Ramos (cell line): ENCODE measurements at regions not wholly inside any gene's neighbourhood (a gene's known extent, or its start where the extent isn't known, plus 50 kb on each side); places are given as distances from the start of the nearest gene placed in this dataset.

Source experiments
- in situ Hi-C: fragments of 300-500 bp; cut with MboI; formaldehyde crosslinking; loops from one replicate; pipeline ENCODE4 v1.14.3; 2022; ENCODE audit warnings: low sequenced_read_pairs; ENCODE audit not compliant: unreplicated experiment

DNA sequence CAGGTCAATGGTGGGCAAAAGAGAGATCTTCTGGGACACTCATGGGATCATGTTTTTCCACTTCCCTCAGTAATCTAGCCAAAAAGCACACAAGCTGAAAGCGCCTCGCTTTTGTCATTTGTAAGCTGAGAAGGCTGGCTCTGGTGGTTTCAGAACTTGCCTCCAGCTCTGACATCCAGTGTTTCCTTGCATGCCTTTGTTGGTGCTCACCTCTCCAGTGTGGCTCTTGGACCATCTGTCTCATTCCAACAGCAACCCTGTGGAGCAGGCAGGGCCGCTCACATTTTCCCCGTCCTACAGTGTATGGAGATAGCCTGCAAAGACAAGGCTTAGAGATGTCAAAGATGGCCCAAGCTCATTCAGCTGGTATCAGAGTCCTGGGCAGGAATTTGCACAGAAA, 160.8 kb upstream of the KLF4 start:
- in situ Hi-C loops = no loop called here

DNA sequence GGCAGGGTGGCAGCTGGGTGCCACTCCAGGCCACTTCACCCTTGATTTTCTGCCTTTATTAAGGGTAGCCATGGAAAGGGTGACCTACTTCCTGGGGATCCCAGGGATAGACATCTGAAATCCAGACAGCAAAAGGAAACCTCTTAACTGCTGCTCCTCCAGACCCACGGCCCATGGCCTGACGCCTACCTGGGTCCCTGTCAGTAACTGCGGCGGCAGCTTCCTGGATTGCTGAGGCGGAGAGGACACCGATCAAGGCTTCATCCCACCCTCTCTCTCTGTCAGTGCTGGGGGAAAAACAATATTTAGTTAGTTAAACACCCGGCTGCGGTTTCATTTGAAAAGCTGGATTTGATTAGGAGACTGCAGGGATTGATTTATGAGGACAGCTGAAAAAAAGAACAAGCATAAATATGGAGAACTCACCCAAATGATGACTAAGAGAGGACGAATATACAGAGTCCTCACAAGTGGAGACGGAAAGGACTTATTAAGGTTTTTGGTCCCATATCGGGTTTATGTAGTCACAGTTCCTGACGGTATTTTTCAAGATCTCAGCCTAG, 158.7 kb upstream of the KLF4 start:
- in situ Hi-C loops = no loop called here

- in situ Hi-C loops = no loop called here
Observed at GRCh38 chr9:107647611-107648010, 158.0 kb upstream of the KLF4 start.

- in situ Hi-C loops = no loop called here
Observed at GRCh38 chr9:107647141-107647540, 157.6 kb upstream of the KLF4 start.

DNA sequence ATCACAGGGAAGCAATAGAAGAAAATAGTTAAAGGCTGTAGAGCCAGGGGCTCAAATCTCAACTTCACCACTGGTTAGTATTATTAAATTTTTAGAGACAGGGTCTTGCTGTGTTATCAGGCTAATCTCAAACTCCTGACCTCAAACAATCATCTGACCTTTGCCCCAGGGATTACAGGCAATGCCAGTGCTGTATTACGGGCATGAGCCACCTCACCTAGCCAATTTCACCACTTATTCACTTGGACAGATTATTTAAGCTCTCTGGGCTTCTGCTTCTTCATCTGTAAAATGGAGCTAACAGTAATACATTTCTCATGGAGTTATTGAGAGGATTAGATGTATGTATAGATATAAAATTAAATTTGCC, 155.9 kb upstream of the KLF4 start:
- in situ Hi-C loops = no loop called here

DNA sequence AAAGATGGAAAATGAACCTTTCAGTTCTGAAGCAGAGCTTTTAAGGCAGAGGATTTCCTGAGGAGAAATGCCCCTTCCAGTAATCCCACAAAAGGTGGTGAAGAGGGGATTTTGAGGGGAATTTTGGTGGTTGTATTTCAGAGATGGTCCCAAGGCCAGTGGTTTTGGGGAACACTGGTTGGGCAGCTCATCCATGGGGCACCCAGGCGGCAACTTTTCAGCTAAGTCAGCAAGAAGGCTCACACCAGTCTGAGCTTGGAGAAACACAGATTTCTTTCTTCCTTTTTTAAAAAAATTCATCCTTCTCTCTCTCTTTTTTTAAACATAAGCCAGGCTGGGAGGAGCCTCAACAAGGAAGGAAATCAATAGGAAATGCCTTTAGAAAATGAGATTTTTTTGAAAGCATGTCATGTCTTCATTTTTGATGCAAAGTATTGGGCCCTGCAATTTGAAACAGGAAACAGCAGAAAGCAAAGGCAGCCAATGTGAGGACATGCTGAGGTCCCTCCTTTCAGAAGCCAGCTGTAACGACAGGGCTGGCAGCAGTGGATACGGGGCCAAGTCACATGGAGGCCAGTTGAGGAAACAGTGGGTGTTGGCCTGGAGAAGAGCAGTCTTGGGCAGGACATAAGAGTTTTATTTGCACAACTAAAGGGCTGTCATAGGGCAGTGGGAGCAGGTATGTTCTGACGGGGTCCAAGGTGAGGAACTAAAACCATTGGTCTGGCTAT, 155.3 kb upstream of the KLF4 start:
- in situ Hi-C loops = no loop called here

- in situ Hi-C loops = no loop called here
Observed at GRCh38 chr9:107639426-107639825, 149.9 kb upstream of the KLF4 start.

DNA sequence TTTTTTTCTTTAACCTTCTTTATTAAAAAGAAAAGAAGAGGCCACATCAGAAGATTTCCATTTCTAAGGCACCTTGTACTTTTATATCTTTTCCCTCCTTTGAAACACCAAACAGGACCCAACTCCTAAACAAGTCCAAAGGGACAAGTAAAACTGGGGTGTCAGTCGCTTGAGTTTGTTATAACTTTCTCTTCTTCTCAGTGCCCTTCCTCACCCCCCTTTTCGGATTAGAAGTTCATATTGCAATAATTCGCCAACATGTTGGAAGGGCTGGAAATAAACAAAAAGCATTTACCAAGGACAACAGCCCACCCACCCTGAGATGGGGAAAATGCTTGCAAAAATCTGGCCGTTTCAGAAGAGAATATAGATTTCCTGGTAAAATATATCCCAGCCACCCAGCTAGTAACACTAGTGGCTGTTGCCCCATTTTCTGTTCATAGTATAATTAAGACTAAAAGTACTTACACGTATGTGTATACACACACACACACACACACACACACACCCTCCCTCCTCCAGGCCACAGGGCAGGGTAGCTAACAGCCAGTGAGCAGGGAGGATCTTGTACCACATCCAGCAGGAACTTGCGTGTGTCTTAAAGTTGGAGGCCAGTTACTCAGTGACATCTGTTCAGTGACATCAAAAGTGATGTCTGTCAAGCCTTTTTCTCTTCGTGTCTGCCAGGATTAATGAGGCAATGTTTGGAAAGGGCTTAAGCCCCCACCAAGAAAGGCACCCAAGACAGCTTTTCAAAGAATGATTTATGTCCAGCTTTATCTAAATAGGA, 149.1 kb upstream of the KLF4 start:
- in situ Hi-C loops = no loop called here

GRCh38 chr9:107637421-107638420, 148.2 kb upstream of the KLF4 start:
- in situ Hi-C loops = no loop called here

DNA sequence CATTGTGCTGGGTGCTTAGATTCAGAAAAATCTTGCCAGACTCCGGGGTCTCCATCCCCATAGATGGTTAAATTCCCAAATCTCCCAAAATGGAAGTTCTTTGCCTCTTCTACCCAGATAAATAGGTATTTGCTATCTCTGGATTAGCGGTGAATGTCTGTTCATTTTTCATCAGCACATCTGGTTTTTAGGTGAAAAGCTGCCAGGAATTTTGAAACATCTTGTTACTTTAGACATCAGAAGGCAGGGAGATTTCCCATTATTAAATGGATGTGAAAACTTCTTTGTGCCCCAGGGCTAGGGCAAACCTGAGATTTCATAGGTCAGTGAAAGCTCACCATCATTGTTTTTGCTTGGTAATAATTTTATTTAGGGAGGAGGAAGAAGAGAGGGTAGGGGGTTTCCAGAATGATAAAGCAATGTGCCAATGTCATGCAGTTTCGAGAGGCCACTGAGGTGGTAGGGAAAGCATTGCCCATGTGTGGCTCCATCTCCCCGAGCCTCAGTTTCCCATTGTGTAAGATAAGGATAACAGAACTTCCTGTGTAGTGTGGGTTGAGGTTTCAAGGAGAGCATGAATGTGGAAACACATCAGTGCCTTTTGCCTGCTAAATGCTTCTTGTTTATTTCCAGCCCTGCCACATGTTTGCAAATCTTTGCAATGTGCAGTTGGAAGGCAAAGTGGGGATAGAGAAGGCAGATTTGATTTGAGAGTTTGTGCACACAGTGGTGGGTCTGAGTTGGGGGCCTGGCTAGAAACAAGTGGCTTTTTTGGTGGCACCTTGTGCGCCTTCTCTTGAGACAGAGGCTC, 147.2 kb upstream of the KLF4 start:
- in situ Hi-C loops = no loop called here

- in situ Hi-C loops = no loop called here
Observed at GRCh38 chr9:107635803-107636174, 146.2 kb upstream of the KLF4 start.

DNA sequence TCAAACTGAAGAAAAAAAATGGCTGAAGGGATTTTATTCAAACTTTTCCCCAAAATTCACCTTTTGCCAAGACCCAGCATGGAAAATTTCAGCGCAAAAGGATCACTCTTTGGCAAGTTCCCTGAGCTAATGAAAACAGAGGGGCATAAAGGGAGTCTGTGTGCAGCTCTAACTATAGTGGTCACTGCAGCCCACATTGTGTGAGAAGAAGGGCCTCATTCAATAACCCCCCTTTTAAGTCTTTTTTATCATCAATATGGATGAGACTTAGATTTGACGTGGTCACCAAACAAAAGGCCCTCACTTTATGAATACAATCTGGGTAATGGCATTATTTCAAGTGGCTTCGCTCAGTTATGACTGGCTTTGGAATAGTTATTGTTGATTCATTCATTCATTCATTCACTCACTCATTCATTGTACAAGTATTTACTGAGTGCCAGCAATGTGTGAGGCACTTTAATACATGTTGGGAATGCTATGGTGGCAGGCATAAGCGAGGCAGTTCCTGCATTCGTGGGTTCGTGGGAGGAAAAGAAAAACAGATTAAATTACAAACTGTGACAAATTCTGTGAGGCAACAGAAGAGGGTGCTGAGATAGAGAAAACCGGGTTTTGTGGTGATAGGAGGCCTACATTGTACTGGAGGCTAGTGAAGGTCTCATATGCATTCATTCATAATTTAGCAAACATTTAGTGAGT, 145.7 kb upstream of the KLF4 start:
- in situ Hi-C loops = no loop called here

DNA sequence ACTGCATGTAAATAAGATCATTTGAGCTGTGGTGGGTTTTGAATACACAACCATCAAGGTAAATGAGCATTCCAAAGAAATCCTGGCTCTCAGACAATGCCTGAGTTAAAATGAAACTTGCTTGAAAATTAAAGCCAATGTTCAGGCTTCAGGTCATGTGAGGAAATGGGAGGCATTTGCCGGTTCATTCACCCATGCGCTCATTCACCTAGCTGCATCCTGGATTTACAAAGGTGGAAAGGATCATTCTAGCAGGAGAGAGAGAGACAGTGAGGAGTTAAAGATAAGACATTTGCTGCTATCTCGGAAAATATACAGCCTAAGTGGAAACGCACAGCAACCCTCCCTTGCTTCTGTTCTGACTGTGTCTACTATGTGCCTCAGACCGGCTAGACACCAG, 143.8 kb upstream of the KLF4 start:
- in situ Hi-C loops = no loop called here

GRCh38 chr9:107632661-107633060, 143.1 kb upstream of the KLF4 start:
- in situ Hi-C loops = no loop called here

GRCh38 chr9:107632216-107632615, 142.6 kb upstream of the KLF4 start:
- in situ Hi-C loops = no loop called here

DNA sequence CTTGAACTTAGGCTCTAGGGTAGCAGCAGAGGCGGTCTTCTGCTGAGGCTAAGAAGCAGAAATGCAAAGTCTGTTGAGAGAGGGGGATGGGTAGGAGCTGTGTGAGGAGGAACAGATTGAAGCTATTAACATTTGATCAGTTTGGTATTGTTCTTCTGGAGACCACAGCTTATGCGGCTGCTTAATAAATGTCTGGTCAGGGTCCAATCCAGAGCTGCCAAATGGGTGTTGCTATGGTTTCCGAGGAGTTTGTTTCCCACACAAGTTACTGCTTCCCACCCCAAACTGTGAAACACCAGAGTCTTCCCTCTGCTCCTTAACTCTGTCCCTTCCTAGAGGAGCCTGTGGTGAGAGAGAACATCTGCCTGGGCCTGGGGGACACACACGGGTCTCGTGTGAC, 142.2 kb upstream of the KLF4 start:
- in situ Hi-C loops = no loop called here

- in situ Hi-C loops = no loop called here
Observed at GRCh38 chr9:107630156-107630555, 140.6 kb upstream of the KLF4 start.

- in situ Hi-C loops = no loop called here
Observed at GRCh38 chr9:107628444-107628843, 138.9 kb upstream of the KLF4 start.

DNA sequence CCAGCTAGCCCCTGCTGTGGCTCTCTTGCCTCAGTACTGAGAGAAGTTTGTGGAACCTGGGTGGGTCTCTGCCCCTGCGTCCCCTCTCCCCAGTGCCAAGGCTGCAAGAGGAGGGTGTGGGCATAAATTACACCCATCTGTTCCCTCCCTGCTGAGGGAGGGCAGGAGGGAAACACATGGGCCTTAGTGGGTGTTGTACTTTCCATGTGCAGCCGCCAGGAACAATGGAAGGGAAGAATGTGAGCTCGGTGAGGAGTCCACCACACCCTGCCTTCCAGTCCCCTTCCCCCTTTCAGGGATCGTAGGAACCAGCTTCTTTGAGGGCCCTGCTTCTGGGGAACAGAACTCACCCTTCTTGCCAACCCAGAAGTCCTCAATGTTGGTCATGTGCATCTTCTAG, 138.2 kb upstream of the KLF4 start:
- in situ Hi-C loops = no loop called here
